Cardiac septum (tissue), 1 donor: ENCODE measurements at regions not wholly inside any gene's neighbourhood (a gene's known extent, or its start where the extent isn't known, plus 50 kb on each side); places are given as distances from the start of the nearest gene placed in this dataset.

Source experiments
- DNase-seq: peaks from one replicate; pipeline ENCODE4 v3.0.0-alpha.2; 2020; ENCODE audit warnings: low spot score
- intact Hi-C: fragments of 100-400 bp; cut with DNase I; formaldehyde crosslinking; loops from one replicate; pipeline ENCODE4 v1.14.0; 2022
- donor health status: DM: no; HTN: no; CAD: no.

DNA sequence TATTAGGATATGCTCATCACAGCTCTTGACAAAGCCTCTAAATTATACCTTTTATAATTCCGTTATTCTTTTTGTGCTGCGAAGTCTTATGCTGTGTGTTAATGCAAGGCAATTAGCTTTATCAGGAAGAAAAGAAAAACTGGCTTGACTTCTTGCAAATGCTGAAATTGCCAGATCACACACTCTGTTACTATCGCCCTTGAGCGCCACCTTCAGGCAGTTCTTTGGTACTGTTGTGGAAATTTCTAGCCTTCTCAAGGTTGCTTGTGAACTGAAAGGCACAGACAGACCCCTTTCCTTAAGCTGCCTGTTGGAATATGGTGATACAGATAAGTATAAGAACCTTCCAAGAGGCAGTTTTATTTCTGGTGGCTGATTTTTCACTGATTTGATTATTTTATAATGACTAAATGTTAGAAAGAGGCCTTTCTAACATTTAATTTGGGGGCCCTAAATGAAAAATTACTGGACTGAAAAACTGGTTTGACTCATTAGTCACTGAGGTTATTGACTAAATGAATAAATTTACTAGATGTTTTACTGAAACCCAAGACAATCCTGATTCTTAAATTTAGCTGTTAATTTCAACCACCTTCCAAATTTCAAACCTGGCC, 126.2 kb upstream of the RASGRP1 start:
- intact Hi-C loops: no loop called here
- no peak for DNase-seq

GRCh38 chr15:38691377-38691776, 126.8 kb upstream of the RASGRP1 start:
- no peak for DNase-seq
- intact Hi-C loops: no loop called here

GRCh38 chr15:38691965-38692788, 127.6 kb upstream of the RASGRP1 start:
- intact Hi-C loops: no loop called here
- no peak for DNase-seq

GRCh38 chr15:38692789-38693062, 128.1 kb upstream of the RASGRP1 start:
- intact Hi-C loops: no loop called here
- DNase-seq: no peak

GRCh38 chr15:38695249-38696108, 130.9 kb upstream of the RASGRP1 start:
- DNase-seq: no peak
- intact Hi-C loops: no loop called here

DNA sequence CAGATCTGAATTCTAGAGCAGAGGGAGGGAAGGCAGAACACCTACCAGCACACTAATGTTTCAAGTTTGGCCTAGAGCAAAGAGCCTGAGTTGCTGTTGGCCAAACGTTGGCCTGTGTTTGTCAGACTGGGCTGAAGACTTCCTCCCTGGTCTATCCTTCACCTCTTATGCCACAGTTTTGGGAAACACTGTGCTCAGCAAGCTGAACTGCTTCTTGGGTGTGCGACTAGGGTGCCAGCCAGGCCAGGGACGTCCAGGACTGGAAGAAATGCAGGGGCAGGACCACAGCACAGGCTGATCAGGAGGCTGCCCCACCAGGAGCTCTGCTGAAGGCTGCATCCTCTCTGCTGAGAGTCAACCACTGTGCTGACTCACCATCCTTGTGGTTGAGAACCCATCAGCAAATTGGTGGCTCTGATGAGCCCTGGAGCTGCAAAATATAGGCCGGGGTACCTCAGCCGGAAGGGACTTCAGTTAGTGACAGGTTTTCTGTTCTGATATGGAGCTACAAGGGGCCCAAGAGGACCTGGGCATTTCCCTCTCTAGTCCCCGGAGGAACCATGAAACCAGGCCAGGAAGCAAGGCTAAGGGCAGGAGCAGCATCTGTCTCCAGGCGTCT, 131.6 kb upstream of the RASGRP1 start:
- intact Hi-C loops: no loop called here
- DNase-seq: no peak

- intact Hi-C loops: no loop called here
These were observed 132.3 kb upstream of the RASGRP1 start for GRCh38 chr15:38696790-38697495.

GRCh38 chr15:38698254-38698653, 133.6 kb upstream of the RASGRP1 start:
- no peak for DNase-seq
- intact Hi-C loops: no loop called here

More at GRCh38 chr15:38696790-38697495, 132.3 kb upstream of the RASGRP1 start:
- DNase-seq: no peak

- intact Hi-C loops: no loop called here
- no peak for DNase-seq
These were observed 135.1 kb upstream of the RASGRP1 start for GRCh38 chr15:38699633-38700230.

DNA sequence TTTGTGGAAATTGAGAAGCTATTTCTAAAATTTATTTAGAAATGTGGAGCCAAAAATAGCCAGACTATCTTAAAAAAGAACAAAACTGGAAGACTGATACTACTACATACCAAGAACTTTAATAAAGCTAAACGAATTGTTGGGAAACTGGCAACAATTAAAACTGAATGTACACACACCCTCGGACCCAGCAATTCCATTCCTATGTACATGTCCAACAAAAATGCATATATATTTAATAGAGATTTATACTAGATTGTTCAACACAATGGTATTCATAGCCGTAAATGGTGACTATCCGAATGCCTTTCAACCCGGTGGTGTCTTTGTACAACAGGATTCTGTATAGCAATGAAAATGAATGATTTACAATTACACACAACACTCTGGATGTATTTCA, 136.5 kb upstream of the RASGRP1 start:
- no peak for DNase-seq
- intact Hi-C loops: no loop called here

- intact Hi-C loops: no loop called here
- DNase-seq: no peak
These were observed 137.7 kb upstream of the RASGRP1 start for GRCh38 chr15:38702178-38702912.

GRCh38 chr15:38705436-38706219, 141.0 kb upstream of the RASGRP1 start:
- intact Hi-C loops: loop anchor here (5.0 kb wide), 1 partner anchor 1052 kb away; no protein-coding TSS in a partner anchor
- DNase-seq: no peak

DNA sequence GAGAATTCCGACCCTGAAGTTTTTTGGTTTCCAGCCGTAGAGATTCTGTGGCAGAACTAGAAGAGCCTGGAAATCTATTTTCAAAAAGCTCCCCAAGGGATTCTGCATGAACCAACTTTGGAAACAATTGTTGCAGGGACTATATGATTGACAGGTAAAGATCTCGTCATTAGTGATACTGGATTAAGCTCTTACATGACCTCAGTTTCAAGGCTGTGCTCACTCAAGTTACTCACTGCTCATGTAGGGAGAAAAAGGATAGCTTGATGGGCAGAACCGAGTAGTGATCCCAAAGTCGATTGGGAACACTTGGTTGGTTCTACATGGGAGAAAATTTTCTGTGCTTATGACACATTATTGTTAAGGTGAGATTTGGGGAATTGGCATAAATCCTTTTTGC, 142.3 kb upstream of the RASGRP1 start:
- intact Hi-C loops: loop anchor here (5.0 kb wide), 1 partner anchor 1050 kb away; no protein-coding TSS in a partner anchor
- no peak for DNase-seq

DNA sequence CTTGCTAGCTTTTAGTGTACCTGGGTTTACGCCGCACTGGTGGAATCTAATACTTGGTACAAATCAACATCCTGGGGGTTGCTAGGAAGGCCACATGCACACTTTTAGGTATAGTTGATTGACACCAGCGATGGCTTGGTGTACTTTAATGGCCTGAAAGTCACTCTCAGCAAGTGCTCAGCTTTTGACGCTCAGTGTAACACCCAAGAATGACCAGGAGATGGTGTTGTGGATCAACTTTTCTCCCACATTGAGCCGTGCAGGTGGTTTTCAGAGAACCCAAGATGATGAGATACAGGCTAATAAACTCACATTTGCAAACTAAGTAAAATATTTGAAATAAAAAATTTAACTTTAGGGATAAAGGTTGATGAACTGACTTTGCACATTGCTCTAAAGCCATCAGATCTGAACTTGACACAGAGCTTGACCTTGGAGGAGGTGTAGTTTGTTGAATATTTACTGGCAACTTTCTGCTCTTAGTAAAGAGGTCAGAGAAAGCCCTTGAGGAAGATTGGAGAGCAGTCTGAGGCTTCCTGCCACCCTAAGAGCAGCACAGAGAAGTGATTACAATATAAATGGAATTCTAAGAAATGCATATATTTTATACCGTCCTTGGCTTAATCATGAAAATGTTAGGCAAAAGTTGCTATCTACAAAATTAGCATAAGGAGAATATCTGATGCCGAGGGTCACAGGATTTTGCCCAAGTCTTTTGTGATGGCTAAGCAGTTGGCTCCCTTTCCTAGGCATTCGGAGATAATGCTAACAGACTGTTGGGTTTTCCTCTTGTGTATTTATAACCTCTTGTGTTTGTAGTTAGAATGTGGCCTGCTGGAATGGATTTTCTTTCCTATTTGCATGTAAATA, 143.4 kb upstream of the RASGRP1 start:
- intact Hi-C loops: loop anchor here (5.0 kb wide), 1 partner anchor 1049 kb away; no protein-coding TSS in a partner anchor
- no peak for DNase-seq

DNA sequence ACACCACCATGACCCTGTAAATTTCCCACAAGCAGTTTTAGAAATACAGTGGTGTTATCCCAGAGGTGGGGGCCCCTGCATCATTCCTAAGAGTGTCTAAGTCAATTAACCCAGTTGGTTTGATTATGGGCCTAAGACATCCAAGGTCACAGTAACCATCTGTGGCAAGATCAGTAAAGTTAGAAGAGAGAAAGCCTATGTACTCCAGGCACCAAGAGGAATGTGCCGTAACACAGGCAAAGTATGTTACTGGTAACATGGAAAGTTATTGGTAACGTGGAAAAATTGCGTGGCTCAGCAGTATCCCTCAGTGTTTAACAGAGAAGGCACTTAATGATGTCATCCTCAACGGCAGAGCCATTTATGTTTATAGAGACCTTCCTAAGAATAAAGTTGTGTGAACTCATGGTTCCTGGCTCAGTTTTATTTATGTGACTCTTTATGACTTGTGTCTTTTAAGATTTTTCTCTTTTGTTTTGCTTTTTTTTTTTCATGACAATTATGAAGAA, 144.1 kb upstream of the RASGRP1 start:
- DNase-seq: no peak
- intact Hi-C loops: loop anchor here (5.0 kb wide), 1 partner anchor 1049 kb away; no protein-coding TSS in a partner anchor

DNA sequence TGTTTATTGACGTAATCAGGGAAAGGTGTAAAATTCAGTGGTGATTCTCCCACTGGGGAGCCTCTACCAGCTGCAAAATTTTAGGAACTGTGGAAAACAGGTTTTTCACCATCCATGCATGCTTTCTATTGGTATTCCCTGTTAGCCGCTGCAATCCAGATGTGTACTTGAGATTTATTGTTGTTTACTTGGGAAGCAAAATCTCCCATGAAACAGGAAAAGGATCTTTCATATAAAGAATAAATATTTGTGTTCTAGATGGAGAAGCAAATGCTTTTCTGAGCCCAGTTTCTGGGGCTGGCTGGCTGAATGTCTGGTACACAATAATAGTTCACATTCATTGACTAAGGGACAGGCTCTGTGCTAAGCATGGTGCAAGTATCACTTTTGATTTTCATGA, 144.6 kb upstream of the RASGRP1 start:
- intact Hi-C loops: loop anchor here (5.0 kb wide), 1 partner anchor 1048 kb away; no protein-coding TSS in a partner anchor
- DNase-seq: no peak
